ENCODE measurements at regions not wholly inside any gene's neighbourhood (a gene's known extent, or its start where the extent isn't known, plus 50 kb on each side); places are given as distances from the start of the nearest gene placed in this dataset.

DNA sequence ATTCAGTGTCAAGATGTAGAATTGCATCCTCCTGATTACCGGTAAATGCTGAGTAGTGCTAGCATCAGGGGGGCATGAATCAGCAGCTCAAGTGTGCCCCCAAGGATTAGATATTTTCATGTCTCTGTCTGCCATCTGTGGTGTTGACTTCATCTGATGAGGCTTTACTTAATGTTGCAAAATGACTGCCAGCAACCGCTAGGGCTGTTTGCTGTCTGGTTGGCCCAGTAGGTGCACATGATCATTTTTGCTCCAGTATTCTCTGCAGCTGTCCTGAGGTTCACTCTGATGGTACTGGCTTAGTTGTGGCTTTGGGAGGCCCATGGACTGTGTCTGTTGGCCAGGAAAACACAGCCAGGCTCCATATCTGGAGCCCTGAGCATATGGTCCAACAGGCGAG lies 316.4 kb downstream of the SOX2 start:
- no peak for TF ChIP-seq EZH2 (IDR thresholded peaks at IDR 0.05; ENCODE audit: low read depth)
- no peak for TF ChIP-seq CTCF (conservative IDR thresholded peaks at IDR 0.05)

Data from PC-9 (cell line).